PFSK-1 (cell line): ENCODE measurements at regions not wholly inside any gene's neighbourhood (a gene's known extent, or its start where the extent isn't known, plus 50 kb on each side); places are given as distances from the start of the nearest gene placed in this dataset.

Source experiments
- POLR2AphosphoS5 ChIP-seq: IDR thresholded peaks from 2 replicates; pipeline ENCODE4 v1.6.1; 2012; ENCODE audit warnings: low read depth, mild to moderate bottlenecking, control low read depth, low read length, moderate library complexity
- REST ChIP-seq, 2 experiments: IDR thresholded peaks; 2 replicates each; pipeline versions ENCODE4 v1.6.1 to v1.8.0; 2011 to 2012; ENCODE audit warnings: low read depth in 2 of 2, low read length in 2 of 2, control low read depth in 1 of 2, inconsistent platforms in 1 of 2, mild to moderate bottlenecking in 1 of 2, moderate library complexity in 1 of 2; ENCODE audit not compliant: insufficient read depth in 1 of 2
- SIN3A ChIP-seq: IDR thresholded peaks from 2 replicates; pipeline ENCODE4 v1.6.1; 2012; ENCODE audit warnings: mild to moderate bottlenecking, low read length, moderate library complexity, borderline replicate concordance; ENCODE audit not compliant: insufficient read depth
- TAF1 ChIP-seq: IDR thresholded peaks from 2 replicates; pipeline ENCODE4 v1.6.1; 2012; ENCODE audit warnings: low read length, control low read depth, borderline replicate concordance; ENCODE audit not compliant: insufficient read depth

GRCh38 chr13:72129117-72129516, 262.1 kb upstream of the DACH1 start:
- no peak for TF ChIP-seq TAF1
- no peak for TF ChIP-seq SIN3A
- no peak for TF ChIP-seq POLR2AphosphoS5
- TF ChIP-seq REST (IDR thresholded peaks at IDR 0.05; ENCODE audit: insufficient read depth in 1 of 2, low read depth in 2 of 2, low read length in 2 of 2), result no peak
